ENCODE measurements at regions not wholly inside any gene's neighbourhood (a gene's known extent, or its start where the extent isn't known, plus 50 kb on each side); places are given as distances from the start of the nearest gene placed in this dataset.

GRCh38 chr1:221309723-221310122 is 430.5 kb downstream of the HLX start:
- Histone ChIP-seq H3K27me3 (replicated peaks; ENCODE audit: insufficient read depth) (no peaks in the 10 kb centered on the region), H3K4me2 (ENCODE audit: unreplicated experiment) (no peak overlapping the region), H3F3A (ENCODE audit: insufficient read depth) (peaks cover 4% of the 10 kb centered on the region; the same call in 1 of the 2 replicates), H3K9me2 (ENCODE audit: insufficient read depth) (no peaks in the 10 kb centered on the region), H4K20me1 (ENCODE audit: insufficient read depth) (no peaks in the 10 kb centered on the region), H3K4me1 (ENCODE audit: insufficient read depth) (peaks cover 4% of the 10 kb centered on the region), H3K36me3 (ENCODE audit: low read depth) (no peaks in the 10 kb centered on the region), H2AFZ (no peak overlapping the region), H3K4me3 (no peak overlapping the region), H3K9me3 (ENCODE audit: low read depth) (no peaks in the 10 kb centered on the region), H3K9ac (no peak overlapping the region), H3K79me2 (ENCODE audit: insufficient read depth) (no peaks in the 10 kb centered on the region), H3K27ac (no peak overlapping the region)
- in situ Hi-C loops (cut with MboI) = no loop called here
- TF ChIP-seq EZH2 (IDR thresholded peaks at IDR 0.05; ENCODE audit: insufficient read depth, poor library complexity, severe bottlenecking) (no peak), EZH2phosphoT487 (IDR thresholded peaks at IDR 0.05; ENCODE audit: insufficient read depth, low read depth) (no peak)
- no peak for DNase-seq
- 46 to 59% methylated on average over 1 of the region's 1 CpG for WGBS, 2 experiments (ENCODE audit: low coverage in 1 of 2, low lambda C conversion rate in 2 of 2, missing lambda C conversion rate in 2 of 2)

GRCh38 chr1:221310180-221310579 is 430.9 kb downstream of the HLX start:
- no peak overlapping the region for H3K4me3 ChIP-seq
- in situ Hi-C loops (cut with MboI) = no loop called here
- H3K4me1 ChIP-seq (ENCODE audit: insufficient read depth) = peaks cover 9% of the 10 kb centered on the region
- H3K27me3 ChIP-seq (replicated peaks; ENCODE audit: insufficient read depth) = no peaks in the 10 kb centered on the region
- H3K79me2 ChIP-seq (ENCODE audit: insufficient read depth) = no peaks in the 10 kb centered on the region
- H2AFZ ChIP-seq = no peak overlapping the region
- peaks cover 8% of the 10 kb centered on the region; the same call in 1 of the 2 replicates for H3F3A ChIP-seq (ENCODE audit: insufficient read depth)
- H3K9me2 ChIP-seq (ENCODE audit: insufficient read depth) = no peaks in the 10 kb centered on the region
- 79 to 86% methylated on average over 4 of the region's 4 CpGs for WGBS, 2 experiments (ENCODE audit: low coverage in 1 of 2, low lambda C conversion rate in 2 of 2, missing lambda C conversion rate in 2 of 2)
- H3K27ac ChIP-seq = no peak overlapping the region
- no peaks in the 10 kb centered on the region for H3K9me3 ChIP-seq (ENCODE audit: low read depth)
- H3K36me3 ChIP-seq (ENCODE audit: low read depth) = no peaks in the 10 kb centered on the region
- no peak overlapping the region for H3K9ac ChIP-seq
- TF ChIP-seq EZH2phosphoT487 (IDR thresholded peaks at IDR 0.05; ENCODE audit: insufficient read depth, low read depth) (no peak), EZH2 (IDR thresholded peaks at IDR 0.05; ENCODE audit: insufficient read depth, poor library complexity, severe bottlenecking) (no peak)
- no peak for DNase-seq
- no peaks in the 10 kb centered on the region for H4K20me1 ChIP-seq (ENCODE audit: insufficient read depth)
- no peak overlapping the region for H3K4me2 ChIP-seq (ENCODE audit: unreplicated experiment)

DNA sequence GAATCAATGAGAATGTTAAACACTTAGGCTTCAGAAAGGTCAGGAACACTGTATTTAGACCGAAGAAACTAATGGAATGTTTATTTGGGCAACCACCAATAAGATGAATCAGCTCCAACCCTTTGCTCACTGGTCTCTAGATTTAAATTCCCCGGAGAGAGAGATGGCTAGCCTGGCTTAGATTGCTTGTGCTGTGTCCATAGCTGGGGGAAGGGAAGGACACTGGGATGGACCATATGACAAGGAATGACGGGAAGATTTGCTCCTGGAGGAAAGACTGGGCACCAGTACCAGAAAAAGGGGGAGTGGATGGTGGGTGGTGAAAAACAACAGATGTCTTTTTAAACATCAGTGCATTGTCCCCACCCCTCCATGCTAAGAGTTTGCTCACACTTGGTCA is 426.6 kb downstream of the DUSP10 start:
- Histone ChIP-seq H3K9me3 (ENCODE audit: low read depth) (no peaks in the 10 kb centered on the region), H3K4me2 (ENCODE audit: unreplicated experiment) (peak overlapping the region; percentile 63), H3K79me2 (ENCODE audit: insufficient read depth) (no peaks in the 10 kb centered on the region), H2AFZ (peak overlapping the region; percentile 4; the same call in 1 of the 2 replicates), H3K4me1 (ENCODE audit: insufficient read depth) (peaks cover 22% of the 10 kb centered on the region), H4K20me1 (ENCODE audit: insufficient read depth) (no peaks in the 10 kb centered on the region), H3K9ac (peak overlapping the region; percentile 23; the same call in 1 of the 2 replicates), H3K27ac (peak overlapping the region; percentile 58), H3K9me2 (ENCODE audit: insufficient read depth) (no peaks in the 10 kb centered on the region), H3F3A (ENCODE audit: insufficient read depth) (peaks cover 16% of the 10 kb centered on the region; the same call in 1 of the 2 replicates), H3K36me3 (ENCODE audit: low read depth) (no peaks in the 10 kb centered on the region), H3K4me3 (peak overlapping the region; percentile 34), H3K27me3 (replicated peaks; ENCODE audit: insufficient read depth) (no peaks in the 10 kb centered on the region)
- peak; percentile 87 for DNase-seq
- WGBS, 2 experiments (ENCODE audit: low coverage in 1 of 2, low lambda C conversion rate in 2 of 2, missing lambda C conversion rate in 2 of 2) = 2 to 3% methylated on average over 3 of the region's 3 CpGs
- TF ChIP-seq EZH2 (IDR thresholded peaks at IDR 0.05; ENCODE audit: insufficient read depth, poor library complexity, severe bottlenecking) = no peak
- no peak for TF ChIP-seq EZH2phosphoT487 (IDR thresholded peaks at IDR 0.05; ENCODE audit: insufficient read depth, low read depth)
- in situ Hi-C loops (cut with MboI) = no loop called here

GRCh38 chr1:221316491-221317056 is 425.3 kb downstream of the DUSP10 start:
- no peaks in the 10 kb centered on the region for H3K79me2 ChIP-seq (ENCODE audit: insufficient read depth)
- TF ChIP-seq EZH2phosphoT487 (IDR thresholded peaks at IDR 0.05; ENCODE audit: insufficient read depth, low read depth) (no peak), EZH2 (IDR thresholded peaks at IDR 0.05; ENCODE audit: insufficient read depth, poor library complexity, severe bottlenecking) (no peak)
- H3K4me2 ChIP-seq (ENCODE audit: unreplicated experiment) = peak overlapping the region; percentile 63
- no peaks in the 10 kb centered on the region for H3K9me3 ChIP-seq (ENCODE audit: low read depth)
- no peaks in the 10 kb centered on the region for H3K36me3 ChIP-seq (ENCODE audit: low read depth)
- peak overlapping the region; percentile 58 for H3K27ac ChIP-seq
- H3K4me3 ChIP-seq = no peak overlapping the region
- H3F3A ChIP-seq (ENCODE audit: insufficient read depth) = peaks cover 16% of the 10 kb centered on the region; the same call in 1 of the 2 replicates
- no peak overlapping the region for H3K9ac ChIP-seq
- peak overlapping the region; percentile 37 for H2AFZ ChIP-seq
- peaks cover 22% of the 10 kb centered on the region for H3K4me1 ChIP-seq (ENCODE audit: insufficient read depth)
- 38 to 40% methylated on average over 1 of the region's 1 CpG for WGBS, 2 experiments (ENCODE audit: low coverage in 1 of 2, low lambda C conversion rate in 2 of 2, missing lambda C conversion rate in 2 of 2)
- H3K27me3 ChIP-seq (replicated peaks; ENCODE audit: insufficient read depth) = no peaks in the 10 kb centered on the region
- in situ Hi-C loops (cut with MboI) = no loop called here
- H3K9me2 ChIP-seq (ENCODE audit: insufficient read depth) = no peaks in the 10 kb centered on the region
- no peaks in the 10 kb centered on the region for H4K20me1 ChIP-seq (ENCODE audit: insufficient read depth)
- peak; percentile 70 for DNase-seq
